Activated CD8-positive, alpha-beta memory T cell treated with anti-CD3 and anti-CD28 coated beads for 1 hour (primary cell): ENCODE measurements at regions not wholly inside any gene's neighbourhood (a gene's known extent, or its start where the extent isn't known, plus 50 kb on each side); places are given as distances from the start of the nearest gene placed in this dataset.
"Not testable (repeated sequence)": the region's sequence is repeated elsewhere in the genome, so short reads cannot be mapped to it uniquely, and the experiment has no call there.

Experiments used
- DNase-seq, 2 donors: peaks; one replicate each; pipeline ENCODE4 v3.0.0-alpha.2; 2020; ENCODE audit warnings: low read depth in 1 of 2; ENCODE audit errors: extremely low read depth in 1 of 2

GRCh38 chr14:105747503-105748203 lies 221.3 kb downstream of the TMEM121 start:
- not testable (repeated sequence) for DNase-seq

GRCh38 chr14:105748204-105748578 lies 221.8 kb downstream of the TMEM121 start:
- no peak for DNase-seq

- DNase-seq = not testable (repeated sequence)
These were observed 222.3 kb downstream of the TMEM121 start for GRCh38 chr14:105748710-105749109.

GRCh38 chr14:105749870-105750541 lies 223.6 kb downstream of the TMEM121 start:
- DNase-seq = not testable (repeated sequence)

GRCh38 chr14:105751291-105751751 lies 224.9 kb downstream of the TMEM121 start:
- DNase-seq = not testable (repeated sequence)

GRCh38 chr14:105752420-105752819 lies 226.0 kb downstream of the TMEM121 start:
- DNase-seq = not testable (repeated sequence)

- no peak for DNase-seq
These were observed 234.4 kb downstream of the TMEM121 start for GRCh38 chr14:105760691-105761344.

GRCh38 chr14:105761345-105761740 lies 235.0 kb downstream of the TMEM121 start:
- not testable (repeated sequence) for DNase-seq

- DNase-seq = no peak
These were observed 235.5 kb downstream of the TMEM121 start for GRCh38 chr14:105761842-105762241.

GRCh38 chr14:105762262-105762661 lies 235.9 kb downstream of the TMEM121 start:
- DNase-seq = not testable (repeated sequence)

GRCh38 chr14:105764254-105764901 lies 238.0 kb downstream of the TMEM121 start:
- DNase-seq = not testable (repeated sequence)

- DNase-seq = not testable (repeated sequence)
These were observed 238.9 kb downstream of the TMEM121 start for GRCh38 chr14:105765072-105765825.

- DNase-seq = no peak
These were observed 239.7 kb downstream of the TMEM121 start for GRCh38 chr14:105765893-105766614.

- DNase-seq = no peak
These were observed 240.9 kb downstream of the TMEM121 start for GRCh38 chr14:105767315-105767714.

GRCh38 chr14:105768039-105768438 lies 241.7 kb downstream of the TMEM121 start:
- DNase-seq = not testable (repeated sequence)

GRCh38 chr14:105769061-105769730 lies 242.8 kb downstream of the TMEM121 start:
- DNase-seq = not testable (repeated sequence)

- not testable (repeated sequence) for DNase-seq
These were observed 244.3 kb downstream of the TMEM121 start for GRCh38 chr14:105770619-105771216.

- DNase-seq = not testable (repeated sequence)
These were observed 245.2 kb downstream of the TMEM121 start for GRCh38 chr14:105771261-105772226.
